ENCODE measurements at regions not wholly inside any gene's neighbourhood (a gene's known extent, or its start where the extent isn't known, plus 50 kb on each side); places are given as distances from the start of the nearest gene placed in this dataset.

DNA sequence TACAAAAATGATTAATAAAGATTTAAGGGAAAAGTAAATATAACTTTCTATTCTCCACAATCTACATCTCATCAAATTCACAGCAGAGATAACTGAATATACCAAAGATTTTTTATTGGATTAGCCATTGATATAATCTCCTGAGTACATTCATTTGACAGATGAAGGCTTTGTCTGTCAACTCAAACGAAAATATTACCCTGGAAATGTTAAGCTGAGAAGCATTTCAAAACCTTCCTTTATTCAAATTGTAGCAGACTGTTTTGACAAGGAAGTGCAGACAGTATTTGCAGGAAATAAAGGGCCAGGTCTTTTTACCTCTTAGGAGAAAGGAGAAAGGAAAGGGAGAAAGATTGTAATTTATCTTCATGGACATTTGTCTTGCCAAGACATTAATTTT lies 473.5 kb downstream of the TMEM182 start:
- intact Hi-C loops (cut with DNase I) = no loop called here

DNA sequence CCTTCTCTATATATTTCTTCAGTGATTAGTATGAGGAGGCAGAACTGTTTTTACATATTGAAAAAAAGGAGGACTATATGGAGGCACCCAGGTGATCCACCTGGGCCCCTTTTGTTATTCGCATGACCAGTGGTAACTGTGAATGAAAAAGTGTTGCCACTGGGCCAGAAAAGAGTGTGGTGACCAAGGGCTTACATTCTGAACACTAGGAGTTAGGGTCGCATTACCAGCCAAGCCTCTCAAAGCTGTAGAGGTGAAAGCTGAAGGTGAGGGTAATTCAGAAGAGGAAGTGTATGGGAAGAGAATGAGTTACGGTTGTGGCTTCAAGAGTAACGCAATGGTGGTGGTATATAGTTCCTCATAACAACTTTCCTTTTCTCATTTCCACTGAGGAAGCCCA lies 487.6 kb downstream of the TMEM182 start:
- H3K4me1 ChIP-seq (ENCODE audit: control insufficient read depth in 2 of 3, insufficient read depth in 2 of 3, low read depth in 1 of 3, low read length in 3 of 3) = no peaks in the 10 kb centered on the region
- TF ChIP-seq, protein P1, sequence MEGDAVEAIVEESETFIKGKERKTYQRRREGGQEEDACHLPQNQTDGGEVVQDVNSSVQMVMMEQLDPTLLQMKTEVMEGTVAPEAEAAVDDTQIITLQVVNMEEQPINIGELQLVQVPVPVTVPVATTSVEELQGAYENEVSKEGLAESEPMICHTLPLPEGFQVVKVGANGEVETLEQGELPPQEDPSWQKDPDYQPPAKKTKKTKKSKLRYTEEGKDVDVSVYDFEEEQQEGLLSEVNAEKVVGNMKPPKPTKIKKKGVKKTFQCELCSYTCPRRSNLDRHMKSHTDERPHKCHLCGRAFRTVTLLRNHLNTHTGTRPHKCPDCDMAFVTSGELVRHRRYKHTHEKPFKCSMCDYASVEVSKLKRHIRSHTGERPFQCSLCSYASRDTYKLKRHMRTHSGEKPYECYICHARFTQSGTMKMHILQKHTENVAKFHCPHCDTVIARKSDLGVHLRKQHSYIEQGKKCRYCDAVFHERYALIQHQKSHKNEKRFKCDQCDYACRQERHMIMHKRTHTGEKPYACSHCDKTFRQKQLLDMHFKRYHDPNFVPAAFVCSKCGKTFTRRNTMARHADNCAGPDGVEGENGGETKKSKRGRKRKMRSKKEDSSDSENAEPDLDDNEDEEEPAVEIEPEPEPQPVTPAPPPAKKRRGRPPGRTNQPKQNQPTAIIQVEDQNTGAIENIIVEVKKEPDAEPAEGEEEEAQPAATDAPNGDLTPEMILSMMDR (IDR thresholded peaks at IDR 0.05; ENCODE audit: borderline replicate concordance, extremely low read depth, insufficient read depth) = no peak
- intact Hi-C loops (cut with DNase I) = no loop called here

More for the DNA sequence above, 473.5 kb downstream of the TMEM182 start:
- FAIRE-seq (no peak), DNase-seq (no peak)
- TF ChIP-seq, protein P1 (IDR thresholded peaks at IDR 0.05; ENCODE audit: borderline replicate concordance, extremely low read depth, insufficient read depth) = no peak
- Histone ChIP-seq H3K4me1 (ENCODE audit: control insufficient read depth in 2 of 3, insufficient read depth in 2 of 3, low read depth in 1 of 3, low read length in 3 of 3) (no peaks in the 10 kb centered on the region), H3K36me3 (ENCODE audit: control insufficient read depth in 2 of 3, insufficient read depth in 3 of 3, low read length in 3 of 3) (no peaks in the 10 kb centered on the region), H3K27me3 (ENCODE audit: control insufficient read depth, insufficient read depth, low read length) (no peaks in the 10 kb centered on the region), H3K9ac (ENCODE audit: low read length in 3 of 3) (no peak overlapping the region), H3K4me3 (ENCODE audit: low read length in 3 of 3) (no peak overlapping the region), H3K9me3 (ENCODE audit: control insufficient read depth in 2 of 3, insufficient read depth in 1 of 3, low read length in 3 of 3) (no peaks in the 10 kb centered on the region), H3K27ac (ENCODE audit: low read depth in 2 of 2, low read length in 2 of 2) (no peak overlapping the region)

DNA sequence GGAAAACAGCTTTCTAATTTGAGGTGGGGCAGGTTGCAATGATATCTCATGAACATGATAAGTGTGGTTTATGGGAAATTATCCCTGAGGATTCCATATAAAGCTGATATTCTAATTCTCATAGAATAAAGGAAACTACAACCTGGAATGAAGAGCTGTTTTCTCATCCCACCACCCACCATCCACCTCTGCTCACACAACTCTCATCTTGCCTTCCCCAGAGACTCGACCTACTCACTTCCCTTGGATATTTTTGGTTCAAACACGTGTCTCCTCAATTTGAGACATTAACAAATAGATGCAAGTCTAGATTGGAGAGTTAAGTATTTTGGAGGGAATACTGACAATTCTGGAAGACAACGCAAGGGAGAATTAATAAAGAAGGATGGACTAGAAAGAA lies 490.9 kb downstream of the TMEM182 start:
- no peak for FAIRE-seq
- Histone ChIP-seq H3K27ac (ENCODE audit: low read depth in 2 of 2, low read length in 2 of 2) (no peak overlapping the region), H3K4me3 (ENCODE audit: low read length in 3 of 3) (no peak overlapping the region), H3K9me3 (ENCODE audit: control insufficient read depth in 2 of 3, insufficient read depth in 1 of 3, low read length in 3 of 3) (no peaks in the 10 kb centered on the region), H3K9ac (ENCODE audit: low read length in 3 of 3) (no peak overlapping the region), H3K27me3 (ENCODE audit: control insufficient read depth, insufficient read depth, low read length) (no peaks in the 10 kb centered on the region), H3K36me3 (ENCODE audit: control insufficient read depth in 2 of 3, insufficient read depth in 3 of 3, low read length in 3 of 3) (no peaks in the 10 kb centered on the region), H3K4me1 (ENCODE audit: control insufficient read depth in 2 of 3, insufficient read depth in 2 of 3, low read depth in 1 of 3, low read length in 3 of 3) (no peaks in the 10 kb centered on the region)
- TF ChIP-seq, protein P1 (IDR thresholded peaks at IDR 0.05; ENCODE audit: borderline replicate concordance, extremely low read depth, insufficient read depth) = no peak
- intact Hi-C loops (cut with DNase I) = no loop called here
- DNase-seq = no peak

More for the DNA sequence above, 487.6 kb downstream of the TMEM182 start:
- H3K4me3 ChIP-seq (ENCODE audit: low read length in 3 of 3) = no peak overlapping the region
- H3K36me3 ChIP-seq (ENCODE audit: control insufficient read depth in 2 of 3, insufficient read depth in 3 of 3, low read length in 3 of 3) = no peaks in the 10 kb centered on the region
- no peak for FAIRE-seq
- H3K27me3 ChIP-seq (ENCODE audit: control insufficient read depth, insufficient read depth, low read length) = no peaks in the 10 kb centered on the region
- H3K9ac ChIP-seq (ENCODE audit: low read length in 3 of 3) = no peak overlapping the region
- H3K9me3 ChIP-seq (ENCODE audit: control insufficient read depth in 2 of 3, insufficient read depth in 1 of 3, low read length in 3 of 3) = no peaks in the 10 kb centered on the region
- DNase-seq = no peak
- no peak overlapping the region for H3K27ac ChIP-seq (ENCODE audit: low read depth in 2 of 2, low read length in 2 of 2)

DNA sequence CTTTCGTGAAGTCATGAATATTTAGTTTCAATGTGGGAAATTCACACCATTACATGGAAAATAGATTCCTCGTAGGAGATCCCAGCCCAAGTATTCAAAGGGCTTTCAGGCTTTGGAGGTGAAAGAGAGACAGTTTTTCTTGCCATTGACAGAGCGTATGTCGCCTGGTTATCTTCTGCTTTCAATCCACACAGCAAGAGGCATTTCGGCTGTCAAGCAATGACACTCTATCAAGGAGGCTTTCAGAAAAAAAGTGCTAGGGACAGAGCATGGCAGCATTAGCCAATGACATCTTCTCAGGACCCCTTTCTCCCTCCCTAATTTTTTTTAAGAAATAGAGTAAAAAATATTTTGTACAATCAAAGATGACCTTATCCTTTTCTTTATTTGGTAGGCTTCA lies 492.8 kb downstream of the TMEM182 start:
- intact Hi-C loops (cut with DNase I) = no loop called here
- DNase-seq (no peak), FAIRE-seq (no peak)
- Histone ChIP-seq H3K4me1 (ENCODE audit: control insufficient read depth in 2 of 3, insufficient read depth in 2 of 3, low read depth in 1 of 3, low read length in 3 of 3) (no peaks in the 10 kb centered on the region), H3K9me3 (ENCODE audit: control insufficient read depth in 2 of 3, insufficient read depth in 1 of 3, low read length in 3 of 3) (no peaks in the 10 kb centered on the region), H3K4me3 (ENCODE audit: low read length in 3 of 3) (no peak overlapping the region), H3K27ac (ENCODE audit: low read depth in 2 of 2, low read length in 2 of 2) (no peak overlapping the region), H3K36me3 (ENCODE audit: control insufficient read depth in 2 of 3, insufficient read depth in 3 of 3, low read length in 3 of 3) (no peaks in the 10 kb centered on the region), H3K27me3 (ENCODE audit: control insufficient read depth, insufficient read depth, low read length) (no peaks in the 10 kb centered on the region), H3K9ac (ENCODE audit: low read length in 3 of 3) (no peak overlapping the region)
- TF ChIP-seq, protein P1 (IDR thresholded peaks at IDR 0.05; ENCODE audit: borderline replicate concordance, extremely low read depth, insufficient read depth) = no peak

Data from kidney (tissue), 13 donors.